Fibroblast of the aortic adventitia (primary cell): ENCODE measurements at regions not wholly inside any gene's neighbourhood (a gene's known extent, or its start where the extent isn't known, plus 50 kb on each side); places are given as distances from the start of the nearest gene placed in this dataset.

Experiments
- DNase-seq: peaks from one replicate; pipeline ENCODE4 v3.0.0-alpha.2; 2010; ENCODE audit warnings: low read depth
- H3K4me3 ChIP-seq: 2 replicates; pipeline ENCODE4 v1.5.1; 2011; ENCODE audit warnings: low read depth, mild to moderate bottlenecking, control low read depth, low read length, moderate library complexity
- TF ChIP-seq, protein P1 (sequence below): IDR thresholded peaks from 2 replicates; pipeline ENCODE4 v1.5.1; 2011; ENCODE audit warnings: mild to moderate bottlenecking, low read length, control low read depth, inconsistent platforms; ENCODE audit not compliant: insufficient read depth

DNA sequence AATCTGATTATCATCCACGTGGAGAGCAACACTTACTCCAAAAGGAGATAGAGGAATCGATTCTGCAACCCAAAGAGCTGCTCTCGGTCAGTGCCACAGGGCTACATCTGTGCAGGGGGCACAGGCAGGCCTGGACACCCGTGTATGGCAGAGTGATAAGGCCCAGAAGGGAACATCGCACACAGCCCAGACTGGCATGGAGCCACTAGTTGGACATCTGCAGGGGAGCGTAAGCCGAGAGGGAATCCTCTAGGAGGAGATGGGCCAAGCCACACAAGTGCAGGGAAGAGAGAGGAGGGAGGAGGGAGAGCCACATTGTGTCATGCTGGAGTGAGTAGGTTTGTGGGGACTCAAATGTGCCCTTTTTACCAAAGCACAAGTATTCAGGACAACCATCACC is 50.4 kb upstream of the ENTPD6 start:
- TF ChIP-seq, protein P1, sequence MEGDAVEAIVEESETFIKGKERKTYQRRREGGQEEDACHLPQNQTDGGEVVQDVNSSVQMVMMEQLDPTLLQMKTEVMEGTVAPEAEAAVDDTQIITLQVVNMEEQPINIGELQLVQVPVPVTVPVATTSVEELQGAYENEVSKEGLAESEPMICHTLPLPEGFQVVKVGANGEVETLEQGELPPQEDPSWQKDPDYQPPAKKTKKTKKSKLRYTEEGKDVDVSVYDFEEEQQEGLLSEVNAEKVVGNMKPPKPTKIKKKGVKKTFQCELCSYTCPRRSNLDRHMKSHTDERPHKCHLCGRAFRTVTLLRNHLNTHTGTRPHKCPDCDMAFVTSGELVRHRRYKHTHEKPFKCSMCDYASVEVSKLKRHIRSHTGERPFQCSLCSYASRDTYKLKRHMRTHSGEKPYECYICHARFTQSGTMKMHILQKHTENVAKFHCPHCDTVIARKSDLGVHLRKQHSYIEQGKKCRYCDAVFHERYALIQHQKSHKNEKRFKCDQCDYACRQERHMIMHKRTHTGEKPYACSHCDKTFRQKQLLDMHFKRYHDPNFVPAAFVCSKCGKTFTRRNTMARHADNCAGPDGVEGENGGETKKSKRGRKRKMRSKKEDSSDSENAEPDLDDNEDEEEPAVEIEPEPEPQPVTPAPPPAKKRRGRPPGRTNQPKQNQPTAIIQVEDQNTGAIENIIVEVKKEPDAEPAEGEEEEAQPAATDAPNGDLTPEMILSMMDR, result no peak
- no peak for DNase-seq
- no peak overlapping the region for H3K4me3 ChIP-seq
